ENCODE measurements at regions not wholly inside any gene's neighbourhood (a gene's known extent, or its start where the extent isn't known, plus 50 kb on each side); places are given as distances from the start of the nearest gene placed in this dataset.

GRCh38 chr5:26662806-26663360 lies 375.5 kb downstream of the CDH9 start:
- DNase-seq, result no peak
- Mint-ChIP-seq H3K4me3 (no peak overlapping the region), H3K36me3 (ENCODE audit: low read depth) (no peaks in the 10 kb centered on the region), H3K9me3 (peaks cover 27% of the 10 kb centered on the region), H3K4me1 (ENCODE audit: low read depth) (no peaks in the 10 kb centered on the region), H3K27ac (no peak overlapping the region), H3K27me3 (ENCODE audit: insufficient read depth) (no peaks in the 10 kb centered on the region)
- no peak for TF ChIP-seq CTCF (IDR thresholded peaks at IDR 0.05)

- Mint-ChIP-seq H3K36me3 (ENCODE audit: low read depth) (no peaks in the 10 kb centered on the region), H3K27me3 (ENCODE audit: insufficient read depth) (no peaks in the 10 kb centered on the region), H3K9me3 (peaks cover 48% of the 10 kb centered on the region), H3K4me3 (no peak overlapping the region), H3K4me1 (ENCODE audit: low read depth) (no peaks in the 10 kb centered on the region), H3K27ac (no peak overlapping the region)
- no peak for TF ChIP-seq CTCF (IDR thresholded peaks at IDR 0.05)
- DNase-seq, result no peak
These were observed 378.3 kb downstream of the CDH9 start for GRCh38 chr5:26660116-26660515.

- TF ChIP-seq CTCF (IDR thresholded peaks at IDR 0.05), result no peak
- H3K9me3 Mint-ChIP-seq, result peaks cover 30% of the 10 kb centered on the region
- no peaks in the 10 kb centered on the region for H3K27me3 Mint-ChIP-seq (ENCODE audit: insufficient read depth)
- no peak overlapping the region for H3K4me3 Mint-ChIP-seq
- H3K27ac Mint-ChIP-seq, result no peak overlapping the region
- no peak for DNase-seq
- H3K36me3 Mint-ChIP-seq (ENCODE audit: low read depth), result no peaks in the 10 kb centered on the region
- H3K4me1 Mint-ChIP-seq (ENCODE audit: low read depth), result no peaks in the 10 kb centered on the region
These were observed 389.4 kb downstream of the CDH9 start for GRCh38 chr5:26649000-26649399.

- H3K4me3 Mint-ChIP-seq, result no peak overlapping the region
- no peak for DNase-seq
- H3K4me1 Mint-ChIP-seq (ENCODE audit: low read depth), result no peaks in the 10 kb centered on the region
- TF ChIP-seq CTCF (IDR thresholded peaks at IDR 0.05), result no peak
- H3K9me3 Mint-ChIP-seq, result peaks cover 27% of the 10 kb centered on the region
- H3K36me3 Mint-ChIP-seq (ENCODE audit: low read depth), result no peaks in the 10 kb centered on the region
- no peak overlapping the region for H3K27ac Mint-ChIP-seq
- no peaks in the 10 kb centered on the region for H3K27me3 Mint-ChIP-seq (ENCODE audit: insufficient read depth)
These were observed 390.6 kb downstream of the CDH9 start for GRCh38 chr5:26647781-26648180.

GRCh38 chr5:26645659-26646058 lies 392.7 kb downstream of the CDH9 start:
- no peaks in the 10 kb centered on the region for H3K4me1 Mint-ChIP-seq (ENCODE audit: low read depth)

More at GRCh38 chr5:26645659-26646058, 392.7 kb downstream of the CDH9 start:
- TF ChIP-seq CTCF (IDR thresholded peaks at IDR 0.05), result no peak
- no peaks in the 10 kb centered on the region for H3K36me3 Mint-ChIP-seq (ENCODE audit: low read depth)
- DNase-seq, result no peak
- no peaks in the 10 kb centered on the region for H3K27me3 Mint-ChIP-seq (ENCODE audit: insufficient read depth)
- no peak overlapping the region for H3K27ac Mint-ChIP-seq
- H3K4me3 Mint-ChIP-seq, result no peak overlapping the region
- H3K9me3 Mint-ChIP-seq, result peaks cover 23% of the 10 kb centered on the region

All from HFFc6 (cell line).